Midbrain (tissue), 1 donor: ENCODE measurements at regions not wholly inside any gene's neighbourhood (a gene's known extent, or its start where the extent isn't known, plus 50 kb on each side); places are given as distances from the start of the nearest gene placed in this dataset.

ENCODE experiments used
- DNase-seq: peaks from one replicate; lab custom pipeline; 2025; lab: John Stamatoyannopoulos, UW

DNA sequence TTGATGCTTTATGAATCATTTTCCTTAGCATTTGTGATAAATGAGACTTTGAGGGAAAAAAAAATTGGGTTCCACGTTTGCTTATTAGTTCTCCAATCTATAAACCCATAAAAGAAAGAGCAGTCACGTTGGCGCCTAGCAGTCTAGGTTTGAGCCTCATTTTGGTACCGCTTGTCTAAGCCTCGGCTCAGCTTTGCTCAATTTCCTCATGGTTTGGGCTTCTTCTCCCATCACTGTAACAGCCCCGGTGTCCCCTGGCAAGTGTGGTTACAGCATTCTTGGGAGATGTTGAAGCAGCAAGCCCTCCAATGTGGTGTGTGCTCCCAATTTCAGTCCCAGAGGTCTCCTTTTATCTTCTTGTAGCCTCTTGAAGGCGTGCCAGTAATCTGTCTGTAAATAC lies 578.4 kb downstream of the CDK5RAP2 start:
- DNase-seq, result no peak

GRCh38 chr9:119998614-119999013 lies 581.4 kb downstream of the CDK5RAP2 start:
- no peak for DNase-seq

GRCh38 chr9:119991797-119992196 lies 588.2 kb downstream of the CDK5RAP2 start:
- DNase-seq, result no peak

DNA sequence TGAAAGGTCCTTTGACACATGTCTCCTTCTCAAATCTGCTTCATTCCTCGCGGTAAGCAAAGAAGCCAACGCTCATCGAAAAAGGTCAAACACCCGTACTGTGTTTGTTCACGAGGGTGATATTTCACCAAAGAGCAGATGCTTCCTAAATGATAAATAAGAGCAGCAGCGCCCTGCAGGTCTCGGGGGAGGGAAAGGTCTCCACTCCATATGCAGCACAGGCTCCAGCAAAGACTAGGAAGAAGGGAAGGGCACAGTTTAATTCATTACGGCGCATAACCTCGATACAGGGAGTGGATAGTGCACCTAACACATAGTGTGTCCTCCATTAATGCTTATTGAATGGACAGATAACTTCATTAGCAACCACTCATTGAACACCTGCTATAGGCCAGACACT lies 593.3 kb downstream of the CDK5RAP2 start:
- no peak for DNase-seq

- DNase-seq, result no peak
These were observed 593.8 kb downstream of the CDK5RAP2 start for GRCh38 chr9:119986205-119986604.

GRCh38 chr9:119974026-119974425 lies 604.8 kb upstream of the BRINP1 start:
- no peak for DNase-seq

GRCh38 chr9:119968836-119969707 lies 599.8 kb upstream of the BRINP1 start:
- DNase-seq, result peak; percentile 83

- DNase-seq, result no peak
These were observed 598.8 kb upstream of the BRINP1 start for GRCh38 chr9:119967867-119968535.

DNA sequence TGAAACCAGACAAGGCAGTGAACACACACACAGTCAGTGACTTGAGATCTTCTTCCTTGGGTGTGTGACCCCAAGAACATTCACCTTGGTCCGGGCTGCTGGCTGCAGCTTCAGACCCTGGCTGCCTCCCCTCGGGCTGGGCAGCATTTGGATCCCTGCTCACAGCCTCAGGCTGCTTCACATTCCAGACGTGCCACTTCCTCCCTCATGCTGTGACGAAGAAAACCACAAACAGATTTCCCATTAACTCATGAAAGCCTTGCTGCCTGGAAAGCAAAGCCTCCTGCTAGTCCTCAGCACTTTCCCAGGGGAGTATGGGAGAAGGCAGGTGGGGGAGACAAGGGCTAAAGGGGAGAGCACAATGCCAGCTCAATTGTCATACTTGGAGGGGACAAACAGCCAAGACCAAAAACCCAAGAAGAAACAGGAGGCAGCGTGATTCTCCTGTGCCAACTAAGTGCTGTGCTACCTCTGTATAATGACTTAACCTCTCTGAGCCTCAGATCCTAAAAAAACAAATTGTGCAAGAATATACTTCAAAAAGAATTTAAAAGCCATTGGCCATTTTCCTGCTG lies 594.6 kb upstream of the BRINP1 start:
- DNase-seq, result no peak

DNA sequence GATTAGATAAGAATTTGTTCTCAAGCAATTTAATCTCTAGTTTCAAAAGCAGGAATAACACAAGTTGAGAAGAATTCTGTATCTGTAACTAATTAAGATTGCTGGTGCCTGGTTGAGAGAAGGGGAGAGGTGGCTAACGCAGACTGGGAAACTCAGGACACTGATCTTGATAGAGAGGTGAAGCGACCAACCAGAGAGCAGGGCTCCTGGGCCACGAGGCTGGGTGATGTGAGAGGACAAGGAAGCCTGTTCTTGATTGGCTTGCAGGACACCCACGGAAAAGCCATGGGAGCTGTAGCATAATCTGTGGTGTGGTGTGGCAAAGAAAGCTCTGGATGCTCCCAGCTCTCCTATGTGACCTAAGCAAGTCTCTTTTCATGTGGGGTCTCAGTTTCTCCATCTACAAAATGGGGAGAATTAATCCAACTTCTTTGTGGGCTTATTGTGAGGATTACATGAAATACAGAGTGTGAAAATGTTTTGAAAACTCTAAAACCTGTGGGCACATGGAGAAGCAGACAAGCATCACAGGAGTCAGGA lies 594.1 kb upstream of the BRINP1 start:
- DNase-seq, result no peak

GRCh38 chr9:119961774-119962424 lies 592.7 kb upstream of the BRINP1 start:
- DNase-seq, result no peak

DNA sequence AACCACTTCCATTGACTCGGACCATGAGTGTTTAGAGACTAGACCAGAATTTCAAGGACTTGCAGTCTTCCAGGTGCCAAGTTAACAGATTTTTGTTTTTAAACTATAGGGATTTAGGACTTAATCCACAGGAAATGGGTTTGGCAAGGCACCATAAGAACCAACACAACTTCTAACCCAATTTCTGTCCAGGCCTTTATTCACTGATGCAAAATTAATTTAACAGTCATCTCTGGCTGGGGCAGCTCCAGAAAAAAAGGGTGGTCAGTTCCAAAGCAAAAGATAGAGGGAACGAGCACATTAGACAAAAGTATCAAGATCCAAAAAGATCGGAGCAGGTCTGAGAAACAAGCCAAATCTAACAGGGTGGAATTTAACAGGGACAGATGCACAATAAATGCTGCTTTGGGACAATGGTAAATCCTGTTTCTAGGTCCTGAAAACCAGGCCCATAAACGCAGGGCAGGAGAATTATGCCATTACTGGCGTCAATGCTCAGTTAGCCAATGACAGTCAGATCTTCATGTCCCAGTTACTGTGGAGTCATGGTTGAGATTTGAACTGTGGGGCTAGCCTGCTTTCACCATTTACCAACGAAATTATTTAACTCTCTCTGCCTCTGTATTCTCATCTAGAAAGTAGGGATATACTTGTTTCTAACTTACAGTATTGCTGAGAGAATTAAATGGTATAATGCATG lies 590.8 kb upstream of the BRINP1 start:
- DNase-seq, result no peak

DNA sequence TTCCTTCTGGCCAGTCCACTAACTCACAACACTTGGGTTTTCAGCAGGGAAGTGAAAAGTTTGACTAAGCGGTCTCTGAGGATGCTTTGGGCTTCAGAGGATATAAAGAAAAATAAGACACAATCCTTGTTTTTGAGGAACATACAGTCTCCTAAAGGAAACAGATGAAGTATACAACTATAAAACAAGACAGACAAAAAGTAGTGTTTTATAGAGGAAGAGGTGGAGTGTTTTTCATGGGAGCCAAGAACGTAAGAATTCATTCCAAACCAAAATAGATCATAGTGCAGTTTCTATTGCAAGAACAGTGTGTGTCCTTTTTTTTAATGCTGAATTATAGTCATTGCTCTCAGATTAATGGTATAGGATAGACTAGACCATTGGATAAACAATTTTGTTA lies 586.9 kb upstream of the BRINP1 start:
- DNase-seq, result no peak

DNA sequence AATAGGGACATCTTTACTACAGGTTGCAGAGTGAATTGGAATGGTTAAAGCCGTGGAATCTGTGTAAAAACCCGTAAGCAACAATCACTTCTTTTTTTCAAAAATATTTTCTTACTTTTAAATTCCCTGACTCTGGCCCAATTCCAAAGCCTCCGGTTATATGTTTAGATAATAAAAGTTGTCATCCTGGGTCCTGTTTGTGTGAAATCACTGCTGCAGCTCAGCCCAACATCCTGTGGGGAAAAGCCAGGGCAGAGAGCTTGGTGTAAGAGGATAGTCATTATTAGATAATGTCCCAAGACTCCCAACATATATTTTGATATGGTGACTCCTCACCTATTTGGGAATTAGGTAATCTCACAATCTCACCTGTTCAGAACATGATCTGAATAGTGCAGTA lies 586.0 kb upstream of the BRINP1 start:
- no peak for DNase-seq

DNA sequence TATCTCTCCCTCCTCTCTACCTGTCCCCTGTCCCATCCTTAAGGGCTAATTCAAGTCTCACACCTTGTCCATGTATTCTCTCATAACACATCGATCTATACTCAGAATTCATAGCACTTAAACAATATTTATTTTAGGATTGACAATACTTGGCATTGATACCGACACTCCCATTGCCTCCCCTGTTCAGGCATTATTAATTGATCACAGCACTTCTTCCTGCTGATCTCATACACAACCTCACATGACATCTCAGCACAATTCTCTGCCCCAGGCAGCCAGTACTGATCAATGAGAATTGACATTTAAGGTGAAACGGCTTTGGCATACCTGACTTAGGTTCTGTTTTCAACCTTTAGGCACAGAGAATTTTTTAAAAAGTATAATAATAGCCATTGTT lies 582.4 kb upstream of the BRINP1 start:
- no peak for DNase-seq

DNA sequence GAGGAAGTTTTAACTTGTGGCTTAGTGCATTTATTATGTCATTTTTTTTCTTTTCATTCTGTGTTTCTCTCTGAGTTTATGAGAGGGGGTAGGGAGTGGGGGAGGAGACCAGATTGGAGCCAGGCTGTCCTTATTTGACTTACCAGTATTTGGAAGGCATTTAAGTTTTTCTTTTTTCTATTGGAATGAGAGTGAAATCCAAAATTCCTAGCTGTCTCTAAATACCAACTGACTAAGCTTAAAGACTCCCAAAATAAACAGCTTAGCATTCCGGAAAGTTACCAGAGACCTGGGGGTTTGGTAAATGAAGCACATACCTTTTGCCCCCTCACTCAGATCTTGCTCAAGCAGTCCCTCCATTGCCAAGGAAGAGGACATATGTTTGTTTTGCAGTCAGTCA lies 581.9 kb upstream of the BRINP1 start:
- DNase-seq, result no peak

DNA sequence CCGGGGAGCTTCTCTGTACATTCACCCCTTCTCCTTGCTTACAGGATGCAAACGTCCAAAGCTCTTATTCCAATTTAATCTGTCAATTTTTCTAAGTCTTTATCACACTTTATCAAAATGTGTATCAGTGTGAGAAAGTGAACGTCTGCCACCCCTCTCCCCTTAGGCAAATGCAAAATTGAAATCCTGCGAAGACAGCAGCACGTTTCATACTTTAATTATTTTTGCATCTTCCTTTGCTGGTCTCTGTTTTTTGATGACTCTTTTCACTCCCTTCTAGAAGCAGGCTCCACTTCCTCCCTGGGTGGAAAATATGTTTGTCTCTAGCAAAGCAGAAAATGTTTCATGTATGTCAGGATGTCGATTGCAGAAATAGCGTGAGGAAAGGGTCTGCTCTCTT lies 576.5 kb upstream of the BRINP1 start:
- DNase-seq, result no peak

DNA sequence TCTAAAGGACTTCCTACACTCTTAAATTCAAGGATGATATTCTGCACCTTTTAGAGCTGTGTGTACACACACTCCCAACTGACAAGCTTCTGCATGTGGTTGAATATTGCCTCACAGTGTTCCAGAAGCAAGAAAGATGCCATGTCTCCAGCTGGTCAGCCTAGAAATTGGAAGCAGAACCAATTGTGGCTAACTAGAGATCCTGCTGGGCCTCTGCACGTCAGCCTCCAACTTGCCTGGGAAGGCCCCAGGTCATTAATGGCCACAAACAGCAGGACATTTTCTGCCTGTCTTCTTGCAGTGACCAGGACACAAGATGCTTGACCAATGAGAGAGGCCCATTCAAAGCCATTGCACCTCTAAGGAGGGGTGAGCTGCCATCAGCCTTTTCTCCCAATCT lies 571.9 kb upstream of the BRINP1 start:
- no peak for DNase-seq

- no peak for DNase-seq
These were observed 569.6 kb upstream of the BRINP1 start for GRCh38 chr9:119938871-119939270.

- no peak for DNase-seq
These were observed 565.3 kb upstream of the BRINP1 start for GRCh38 chr9:119934497-119934896.

DNA sequence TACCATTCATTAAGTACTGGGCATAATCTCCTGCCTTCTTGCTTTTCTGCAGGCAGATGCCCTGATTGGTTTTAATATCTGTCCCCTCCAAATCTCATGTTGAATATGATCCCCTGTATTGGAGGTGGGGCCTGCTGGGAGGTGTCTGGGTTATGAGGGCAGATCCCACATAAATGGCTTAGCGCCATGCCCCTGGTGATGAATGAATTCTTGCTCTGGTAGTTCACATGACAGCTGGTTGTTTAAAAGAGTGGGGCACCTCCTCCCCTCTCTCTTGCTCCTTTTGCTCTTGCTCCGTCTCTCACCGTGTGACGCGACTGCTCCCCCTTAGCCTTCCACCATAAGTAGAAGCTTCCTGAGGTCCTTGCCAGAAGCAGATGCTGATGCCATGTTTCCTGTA lies 564.0 kb upstream of the BRINP1 start:
- no peak for DNase-seq

DNA sequence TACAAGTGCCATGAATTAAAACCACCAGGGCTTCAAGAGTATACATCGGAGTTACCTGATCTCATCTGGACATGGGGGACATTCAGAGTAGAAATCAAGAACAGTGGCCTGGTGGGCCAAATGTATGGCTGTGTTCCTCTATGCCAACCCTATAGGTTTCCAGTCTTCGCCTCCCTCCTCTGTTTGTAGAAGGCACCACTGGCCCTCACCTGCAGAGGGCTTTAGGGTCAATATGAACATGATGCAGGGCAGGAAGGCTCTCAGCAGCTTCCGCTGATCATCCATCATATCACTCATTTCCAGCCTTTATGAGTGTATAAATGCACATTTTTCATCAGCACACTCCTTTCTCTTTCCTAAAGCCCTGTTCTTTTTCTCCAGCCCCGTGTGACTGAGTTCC lies 555.5 kb upstream of the BRINP1 start:
- no peak for DNase-seq
